Panc1 (cell line): ENCODE measurements at regions not wholly inside any gene's neighbourhood (a gene's known extent, or its start where the extent isn't known, plus 50 kb on each side); places are given as distances from the start of the nearest gene placed in this dataset.

Experiments
- ATAC-seq: fragments of 200-7000 bp; cut with Tn5 transposase; 2 replicates; pipeline ENCODE4 v1.9.1; 2020; ENCODE audit warnings: mild to moderate bottlenecking, moderate library complexity
- BruUV-seq: library from RNA; stranded (reverse); fragments of 400-500 nt; replicated peaks from 2 replicates; lab custom pipeline; 2021; lab: Mats Ljungman, UMichigan
- CTCF ChIA-PET: fragments of 300-600 bp; sonication (Branson Sonifier 250); formaldehyde crosslinking; loops from one replicate; lab custom pipeline; 2022; ENCODE audit warnings: antibody characterized with exemption; lab: Charles Lee
- POLR2A ChIA-PET: fragments of 300-600 bp; sonication (Branson Sonifier 250); formaldehyde crosslinking; loops from one replicate; lab custom pipeline; 2022; ENCODE audit warnings: antibody characterized with exemption; lab: Charles Lee
- DNase-seq: peaks from one replicate; pipeline ENCODE4 v3.0.0-alpha.2; 2010; ENCODE audit warnings: low read depth, low spot score
- H3K27ac ChIP-seq: 2 replicates; pipeline ENCODE4 v1.5.1; 2011; ENCODE audit warnings: mild to moderate bottlenecking, low read length, inconsistent platforms
- H3K27me3 ChIP-seq: fragments of 200-500 bp; sonication (Bioruptor generic); 2 replicates; pipeline ENCODE4 v1.6.0; 2014; ENCODE audit warnings: low read length, inconsistent platforms; ENCODE audit not compliant: control insufficient read depth, insufficient read depth
- H3K36me3 ChIP-seq: fragments of 200-500 bp; sonication (Bioruptor generic); 2 replicates; pipeline ENCODE4 v1.5.1; 2014; ENCODE audit warnings: inconsistent platforms, mild to moderate bottlenecking, low read length, moderate library complexity; ENCODE audit not compliant: control insufficient read depth, insufficient read depth
- H3K4me1 ChIP-seq: 2 replicates; pipeline ENCODE4 v1.5.1; 2011; ENCODE audit warnings: inconsistent platforms, mild to moderate bottlenecking, low read length, moderate library complexity; ENCODE audit not compliant: control insufficient read depth, insufficient read depth
- H3K4me3 ChIP-seq, 2 experiments: 2 replicates each; pipeline ENCODE4 v1.5.1; 2011 to 2012; ENCODE audit warnings: low read depth in 2 of 2, low read length in 2 of 2, mild to moderate bottlenecking in 2 of 2, inconsistent platforms in 1 of 2, moderate library complexity in 1 of 2
- H3K9me3 ChIP-seq: fragments of 200-500 bp; sonication (Bioruptor generic); 2 replicates; pipeline ENCODE4 v1.5.1; 2014; ENCODE audit warnings: low read depth, mild to moderate bottlenecking, inconsistent platforms, low read length, moderate library complexity; ENCODE audit not compliant: control insufficient read depth, insufficient read depth
- CTCF ChIP-seq: fragments of 450-650 bp; IDR thresholded peaks from 2 replicates; pipeline ENCODE4 v1.5.1; 2017; ENCODE audit warnings: mild to moderate bottlenecking
- POLR2AphosphoS5 ChIP-seq: IDR thresholded peaks from 2 replicates; pipeline ENCODE4 v1.6.1; 2012; ENCODE audit warnings: mild to moderate bottlenecking, low read depth, low read length, moderate library complexity
- REST ChIP-seq, 2 experiments: IDR thresholded peaks; 2 replicates each; pipeline ENCODE4 v1.6.1; 2011 to 2012; ENCODE audit warnings: low read depth in 2 of 2, control low read depth in 1 of 2, low read length in 1 of 2, mild to moderate bottlenecking in 1 of 2, moderate library complexity in 1 of 2; ENCODE audit not compliant: insufficient read depth in 1 of 2
- SIN3A ChIP-seq: IDR thresholded peaks from 2 replicates; pipeline ENCODE4 v1.6.1; 2012; ENCODE audit warnings: low read depth, mild to moderate bottlenecking, low read length, moderate library complexity, borderline replicate concordance; ENCODE audit not compliant: insufficient read depth
- TCF7L2 ChIP-seq: IDR thresholded peaks from 2 replicates; pipeline ENCODE4 v1.6.1; 2011; ENCODE audit warnings: mild to moderate bottlenecking, low read depth, low read length, inconsistent platforms
- in situ Hi-C: cut with HindIII; loops from 2 replicates; pipeline ENCODE4 v1.10.0; 2016; ENCODE audit warnings: low sequenced_read_pairs, low pct_unique_long_range_greater_than_20kb
- intact Hi-C: fragments of 100-400 bp; cut with micrococcal nuclease; formaldehyde crosslinking; loops from one replicate; pipeline ENCODE4 v1.10.0; 2022; ENCODE audit not compliant: unreplicated experiment

GRCh38 chr22:26082866-26083265 is 86.4 kb upstream of the SEZ6L start:
- TF ChIP-seq SIN3A (no peak), POLR2AphosphoS5 (no peak), REST (IDR thresholded peaks at IDR 0.05; ENCODE audit: insufficient read depth in 1 of 2, low read depth in 2 of 2, low read length in 1 of 2) (no peak), TCF7L2 (no peak), CTCF (no peak)
- BruUV-seq = no TSS peak

GRCh38 chr22:26086359-26086758 is 82.9 kb upstream of the SEZ6L start:
- intact Hi-C loops = no loop called here
- no peak for ATAC-seq
- POLR2A ChIA-PET = no interaction called here
- in situ Hi-C loops = no loop called here
- Histone ChIP-seq H3K4me1 (no peaks in the 10 kb centered on the region), H3K27ac (no peak overlapping the region), H3K36me3 (no peaks in the 10 kb centered on the region), H3K9me3 (no peaks in the 10 kb centered on the region), H3K4me3 (no peak overlapping the region), H3K27me3 (peaks cover 3% of the 10 kb centered on the region)
- CTCF ChIA-PET = interaction anchor here (0.6 kb wide), 1 partner anchor 256 kb away, joined by 3 read pairs; no protein-coding TSS in a partner anchor
- no TSS peak for BruUV-seq
- TF ChIP-seq SIN3A = no peak
- no peak for TF ChIP-seq TCF7L2
- no peak for TF ChIP-seq REST (IDR thresholded peaks at IDR 0.05; ENCODE audit: insufficient read depth in 1 of 2, low read depth in 2 of 2, low read length in 1 of 2)
- no peak; the same call in 1 of the 2 replicates for TF ChIP-seq CTCF
- no peak for TF ChIP-seq POLR2AphosphoS5
- no peak for DNase-seq

More at GRCh38 chr22:26082866-26083265, 86.4 kb upstream of the SEZ6L start:
- no peak overlapping the region for H3K27ac ChIP-seq
- ATAC-seq = no peak
- no peaks in the 10 kb centered on the region for H3K4me1 ChIP-seq
- POLR2A ChIA-PET = no interaction called here
- in situ Hi-C loops = no loop called here
- intact Hi-C loops = no loop called here
- H3K36me3 ChIP-seq = no peaks in the 10 kb centered on the region
- no peak for DNase-seq
- no peaks in the 10 kb centered on the region for H3K27me3 ChIP-seq
- CTCF ChIA-PET = no interaction called here
- no peaks in the 10 kb centered on the region for H3K9me3 ChIP-seq
- H3K4me3 ChIP-seq = no peak overlapping the region
